ENCODE measurements at regions not wholly inside any gene's neighbourhood (a gene's known extent, or its start where the extent isn't known, plus 50 kb on each side); places are given as distances from the start of the nearest gene placed in this dataset.

GRCh38 chr10:78574547-78574946 is 494.2 kb upstream of the ZMIZ1 start:
- no peak for DNase-seq

- no peak for DNase-seq
Observed at GRCh38 chr10:78575400-78575799, 493.4 kb upstream of the ZMIZ1 start.

GRCh38 chr10:78576276-78576675 is 492.5 kb upstream of the ZMIZ1 start:
- no peak for DNase-seq

- DNase-seq, result no peak
Observed at GRCh38 chr10:78577712-78578111, 491.1 kb upstream of the ZMIZ1 start.

- peak; percentile 50 for DNase-seq
Observed at GRCh38 chr10:78578929-78579328, 489.8 kb upstream of the ZMIZ1 start.

GRCh38 chr10:78579576-78579975 is 489.2 kb upstream of the ZMIZ1 start:
- DNase-seq, result no peak

GRCh38 chr10:78579995-78580394 is 488.8 kb upstream of the ZMIZ1 start:
- DNase-seq, result no peak

- DNase-seq, result no peak
Observed at GRCh38 chr10:78581133-78581694, 487.6 kb upstream of the ZMIZ1 start.

GRCh38 chr10:78582540-78582939 is 486.2 kb upstream of the ZMIZ1 start:
- DNase-seq, result no peak

- no peak for DNase-seq
Observed at GRCh38 chr10:78584266-78584665, 484.5 kb upstream of the ZMIZ1 start.

GRCh38 chr10:78584681-78585080 is 484.1 kb upstream of the ZMIZ1 start:
- DNase-seq, result no peak

GRCh38 chr10:78585952-78586351 is 482.8 kb upstream of the ZMIZ1 start:
- no peak for DNase-seq

GRCh38 chr10:78588194-78588811 is 480.5 kb upstream of the ZMIZ1 start:
- DNase-seq, result no peak

- no peak for DNase-seq
Observed at GRCh38 chr10:78589687-78590086, 479.1 kb upstream of the ZMIZ1 start.

GRCh38 chr10:78591066-78591465 is 477.7 kb upstream of the ZMIZ1 start:
- DNase-seq, result no peak

- DNase-seq, result no peak
Observed at GRCh38 chr10:78594559-78595268, 474.1 kb upstream of the ZMIZ1 start.

GRCh38 chr10:78595269-78595619 is 473.5 kb upstream of the ZMIZ1 start:
- no peak for DNase-seq

- no peak for DNase-seq
Observed at GRCh38 chr10:78596556-78596955, 472.2 kb upstream of the ZMIZ1 start.

- no peak for DNase-seq
Observed at GRCh38 chr10:78597796-78598555, 470.8 kb upstream of the ZMIZ1 start.

- DNase-seq, result no peak
Observed at GRCh38 chr10:78599122-78599853, 469.5 kb upstream of the ZMIZ1 start.

- no peak for DNase-seq
Observed at GRCh38 chr10:78600121-78600665, 468.6 kb upstream of the ZMIZ1 start.

- DNase-seq, result no peak
Observed at GRCh38 chr10:78600740-78601139, 468.0 kb upstream of the ZMIZ1 start.
